ENCODE measurements at regions not wholly inside any gene's neighbourhood (a gene's known extent, or its start where the extent isn't known, plus 50 kb on each side); places are given as distances from the start of the nearest gene placed in this dataset.

DNA sequence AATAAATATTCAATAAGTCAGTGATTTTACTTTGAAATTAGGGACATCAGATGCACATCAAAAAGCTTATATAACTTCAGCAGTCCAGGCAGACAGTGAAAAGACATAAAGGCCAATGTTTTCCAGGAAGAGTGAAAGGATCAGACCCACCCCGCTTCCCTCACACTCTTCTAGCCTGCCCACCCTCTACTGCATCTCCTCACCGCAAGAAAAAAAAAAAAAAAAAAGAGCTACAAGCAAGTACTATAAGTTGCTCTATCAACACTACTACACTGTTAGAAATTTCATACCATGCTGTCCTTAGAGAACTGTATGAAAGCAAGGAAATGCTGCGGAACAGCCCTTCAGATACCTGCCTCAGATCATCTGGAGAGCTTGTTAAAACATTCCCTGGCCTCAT, 240.8 kb downstream of the ZEB2 start:
- peaks cover 0 to 11% (median 2%) of the 10 kb centered on the region in 6 donors for H3K4me1 ChIP-seq
- no peaks in the 10 kb centered on the region for H3K9me3 ChIP-seq
- DNase-seq: no peak
- no peaks in the 10 kb centered on the region for H3K36me3 ChIP-seq
- no peaks in the 10 kb centered on the region for H3K27me3 ChIP-seq (replicated peaks in 1 of 7)
- TF ChIP-seq, protein P1, sequence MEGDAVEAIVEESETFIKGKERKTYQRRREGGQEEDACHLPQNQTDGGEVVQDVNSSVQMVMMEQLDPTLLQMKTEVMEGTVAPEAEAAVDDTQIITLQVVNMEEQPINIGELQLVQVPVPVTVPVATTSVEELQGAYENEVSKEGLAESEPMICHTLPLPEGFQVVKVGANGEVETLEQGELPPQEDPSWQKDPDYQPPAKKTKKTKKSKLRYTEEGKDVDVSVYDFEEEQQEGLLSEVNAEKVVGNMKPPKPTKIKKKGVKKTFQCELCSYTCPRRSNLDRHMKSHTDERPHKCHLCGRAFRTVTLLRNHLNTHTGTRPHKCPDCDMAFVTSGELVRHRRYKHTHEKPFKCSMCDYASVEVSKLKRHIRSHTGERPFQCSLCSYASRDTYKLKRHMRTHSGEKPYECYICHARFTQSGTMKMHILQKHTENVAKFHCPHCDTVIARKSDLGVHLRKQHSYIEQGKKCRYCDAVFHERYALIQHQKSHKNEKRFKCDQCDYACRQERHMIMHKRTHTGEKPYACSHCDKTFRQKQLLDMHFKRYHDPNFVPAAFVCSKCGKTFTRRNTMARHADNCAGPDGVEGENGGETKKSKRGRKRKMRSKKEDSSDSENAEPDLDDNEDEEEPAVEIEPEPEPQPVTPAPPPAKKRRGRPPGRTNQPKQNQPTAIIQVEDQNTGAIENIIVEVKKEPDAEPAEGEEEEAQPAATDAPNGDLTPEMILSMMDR (IDR thresholded peaks at IDR 0.05 in 8 of 11, conservative IDR thresholded peaks at IDR 0.05 in 3 of 11): no peak
- TF ChIP-seq POLR2AphosphoS5 (IDR thresholded peaks at IDR 0.05) (no peak), POLR2A (IDR thresholded peaks at IDR 0.05) (no peak)
- intact Hi-C loops (cut with DNase I; ENCODE audit: low total_unique reads): no loop called here
- 79 to 97% (median 85%) methylated on average over 3 of the region's 3 CpGs for WGBS, 5 donors
- H3K4me3 ChIP-seq: no peak overlapping the region
- no peak overlapping the region for H3K27ac ChIP-seq

DNA sequence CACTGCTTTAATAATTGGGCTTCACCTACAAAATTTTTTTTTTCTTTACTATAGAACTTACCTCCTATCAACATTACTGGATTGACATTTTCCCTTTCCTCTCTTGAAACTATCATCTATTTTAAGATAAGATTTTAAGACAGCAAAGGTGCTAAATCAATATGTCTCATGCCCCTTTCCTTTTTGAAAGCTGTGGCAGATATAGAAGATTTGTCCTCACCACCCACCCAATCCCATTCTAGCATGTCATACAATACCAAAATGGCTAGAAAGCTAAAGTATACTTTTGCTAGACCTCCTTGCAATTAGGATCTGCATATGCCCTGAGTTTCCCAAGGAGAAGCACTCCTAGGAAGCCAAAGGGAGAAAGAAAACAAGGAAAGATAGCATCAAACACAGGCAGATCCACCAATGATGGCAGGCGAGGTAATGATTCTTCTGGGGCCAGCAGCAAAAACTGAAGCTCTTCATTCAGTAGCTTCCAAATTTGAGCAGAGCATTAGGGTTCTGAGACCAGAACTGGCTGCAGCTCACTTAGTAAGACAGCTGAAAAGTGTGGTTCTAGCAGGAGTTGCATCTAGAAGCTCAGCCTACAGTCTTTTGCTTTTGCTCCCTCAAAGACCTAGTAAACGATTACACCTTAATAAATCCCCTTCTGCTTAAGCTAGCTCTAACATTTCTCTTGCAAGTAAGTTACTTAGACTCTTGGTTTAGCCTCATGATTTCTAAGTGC, 242.1 kb downstream of the ZEB2 start:
- peaks cover 0 to 11% (median 2%) of the 10 kb centered on the region in 6 donors for H3K4me1 ChIP-seq
- DNase-seq: no peak
- 85 to 97% (median 94%) methylated on average over 2 of the region's 2 CpGs for WGBS, 5 donors
- no peaks in the 10 kb centered on the region for H3K27me3 ChIP-seq (replicated peaks in 1 of 7)
- no peaks in the 10 kb centered on the region for H3K9me3 ChIP-seq
- intact Hi-C loops (cut with DNase I; ENCODE audit: low total_unique reads): no loop called here
- no peak overlapping the region for H3K4me3 ChIP-seq
- TF ChIP-seq POLR2AphosphoS5 (IDR thresholded peaks at IDR 0.05) (no peak), POLR2A (IDR thresholded peaks at IDR 0.05) (no peak)
- TF ChIP-seq, protein P1 (IDR thresholded peaks at IDR 0.05 in 8 of 11, conservative IDR thresholded peaks at IDR 0.05 in 3 of 11): no peak
- H3K36me3 ChIP-seq: no peaks in the 10 kb centered on the region
- H3K27ac ChIP-seq: peak overlapping the region in 1 of 8 donors; percentile 22

DNA sequence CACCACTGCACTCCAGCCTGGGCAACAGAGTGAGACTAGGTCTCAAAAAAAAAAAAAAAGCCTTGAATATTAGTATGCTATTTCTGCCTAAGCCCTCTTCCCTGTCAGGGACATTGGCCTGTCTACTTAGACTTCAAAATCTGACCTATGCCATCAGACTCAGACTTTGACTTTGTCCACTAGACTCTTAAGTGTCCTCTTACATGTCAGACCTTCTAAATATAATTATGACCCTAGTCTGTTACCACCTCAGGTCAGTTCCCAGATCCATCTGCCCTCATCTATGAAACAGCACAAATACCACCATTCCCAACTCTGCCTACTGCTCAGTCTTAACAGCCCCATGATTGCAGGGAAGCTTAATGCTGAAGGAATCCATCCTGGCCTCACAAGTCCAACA, 244.6 kb downstream of the ZEB2 start:
- Histone ChIP-seq H3K4me3 (no peak overlapping the region), H3K4me1 (peaks cover 0 to 20% (median 2%) of the 10 kb centered on the region in 6 donors), H3K27ac (no peak overlapping the region), H3K9me3 (no peaks in the 10 kb centered on the region), H3K27me3 (replicated peaks in 1 of 7) (no peaks in the 10 kb centered on the region), H3K36me3 (no peaks in the 10 kb centered on the region)
- no peak for DNase-seq
- TF ChIP-seq POLR2AphosphoS5 (IDR thresholded peaks at IDR 0.05) (no peak), POLR2A (IDR thresholded peaks at IDR 0.05) (no peak)
- TF ChIP-seq, protein P1 (IDR thresholded peaks at IDR 0.05 in 8 of 11, conservative IDR thresholded peaks at IDR 0.05 in 3 of 11): no peak
- intact Hi-C loops (cut with DNase I; ENCODE audit: low total_unique reads): no loop called here

DNA sequence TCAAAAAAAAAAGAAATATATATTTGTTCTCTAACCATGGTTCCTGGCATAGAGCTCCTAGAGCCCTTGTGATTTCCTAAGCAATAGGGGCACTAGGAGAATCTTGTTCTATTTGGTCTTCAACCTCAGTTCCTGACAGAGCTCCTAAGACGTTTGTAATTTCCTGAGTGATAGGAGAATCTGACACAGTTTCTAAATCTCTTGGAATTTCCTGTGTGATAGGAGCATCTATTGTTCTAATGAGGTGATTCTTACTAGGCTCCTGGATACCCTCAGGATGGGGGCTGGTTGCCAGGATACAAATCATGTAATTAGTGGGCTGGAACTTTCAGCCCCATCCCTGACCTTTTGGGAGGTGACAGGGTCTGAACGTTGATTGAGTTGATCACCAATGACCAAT, 245.8 kb downstream of the ZEB2 start:
- Histone ChIP-seq H3K9me3 (no peaks in the 10 kb centered on the region), H3K4me3 (no peak overlapping the region), H3K4me1 (peaks cover 0 to 20% (median 2%) of the 10 kb centered on the region in 6 donors), H3K36me3 (no peaks in the 10 kb centered on the region), H3K27me3 (replicated peaks in 1 of 7) (no peaks in the 10 kb centered on the region), H3K27ac (no peak overlapping the region)
- TF ChIP-seq, protein P1 (IDR thresholded peaks at IDR 0.05 in 8 of 11, conservative IDR thresholded peaks at IDR 0.05 in 3 of 11): no peak
- TF ChIP-seq POLR2AphosphoS5 (IDR thresholded peaks at IDR 0.05) (no peak), POLR2A (IDR thresholded peaks at IDR 0.05) (no peak)
- 50 to 71% (median 58%) methylated on average over 2 of the region's 2 CpGs for WGBS, 5 donors
- DNase-seq: no peak
- intact Hi-C loops (cut with DNase I; ENCODE audit: low total_unique reads): no loop called here

Measured in spleen (tissue), 11 donors.